ENCODE measurements at regions not wholly inside any gene's neighbourhood (a gene's known extent, or its start where the extent isn't known, plus 50 kb on each side); places are given as distances from the start of the nearest gene placed in this dataset.

DNA sequence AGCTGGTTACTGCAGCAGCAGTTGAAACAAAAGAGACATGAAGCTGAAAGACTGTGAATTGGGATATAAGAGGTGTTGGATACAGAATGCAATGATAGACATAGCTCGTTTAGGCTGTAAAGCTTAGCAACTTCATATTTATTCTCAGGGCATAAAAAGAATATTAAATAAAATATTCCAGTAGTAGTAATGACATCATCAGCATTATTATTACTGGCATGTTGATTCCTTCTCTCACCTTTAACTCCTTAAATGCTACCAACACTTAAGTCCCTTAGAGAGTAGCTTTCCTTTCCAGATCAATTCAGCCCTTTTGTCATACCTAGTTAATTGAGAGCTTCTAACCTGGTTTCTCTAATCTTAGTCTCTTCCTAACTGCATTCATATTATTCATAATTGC is 81.4 kb upstream of the STXBP5 start:
- H3K27ac ChIP-seq (ENCODE audit: poor library complexity, severe bottlenecking): no peak overlapping the region
- H3K4me3 ChIP-seq (ENCODE audit: severe bottlenecking): no peak overlapping the region
- no peaks in the 10 kb centered on the region for H3K36me3 ChIP-seq (ENCODE audit: low read depth)
- DNase-seq (ENCODE audit: low spot score) (no peak), ATAC-seq (ENCODE audit: low read depth) (no peak)
- no peaks in the 10 kb centered on the region for H3K9me3 ChIP-seq (ENCODE audit: severe bottlenecking)
- peaks cover 8% of the 10 kb centered on the region for H3K4me1 ChIP-seq (ENCODE audit: insufficient read depth, poor library complexity, severe bottlenecking)
- H3K27me3 ChIP-seq (ENCODE audit: insufficient read depth, poor library complexity, severe bottlenecking): no peaks in the 10 kb centered on the region
- TF ChIP-seq, protein P1, sequence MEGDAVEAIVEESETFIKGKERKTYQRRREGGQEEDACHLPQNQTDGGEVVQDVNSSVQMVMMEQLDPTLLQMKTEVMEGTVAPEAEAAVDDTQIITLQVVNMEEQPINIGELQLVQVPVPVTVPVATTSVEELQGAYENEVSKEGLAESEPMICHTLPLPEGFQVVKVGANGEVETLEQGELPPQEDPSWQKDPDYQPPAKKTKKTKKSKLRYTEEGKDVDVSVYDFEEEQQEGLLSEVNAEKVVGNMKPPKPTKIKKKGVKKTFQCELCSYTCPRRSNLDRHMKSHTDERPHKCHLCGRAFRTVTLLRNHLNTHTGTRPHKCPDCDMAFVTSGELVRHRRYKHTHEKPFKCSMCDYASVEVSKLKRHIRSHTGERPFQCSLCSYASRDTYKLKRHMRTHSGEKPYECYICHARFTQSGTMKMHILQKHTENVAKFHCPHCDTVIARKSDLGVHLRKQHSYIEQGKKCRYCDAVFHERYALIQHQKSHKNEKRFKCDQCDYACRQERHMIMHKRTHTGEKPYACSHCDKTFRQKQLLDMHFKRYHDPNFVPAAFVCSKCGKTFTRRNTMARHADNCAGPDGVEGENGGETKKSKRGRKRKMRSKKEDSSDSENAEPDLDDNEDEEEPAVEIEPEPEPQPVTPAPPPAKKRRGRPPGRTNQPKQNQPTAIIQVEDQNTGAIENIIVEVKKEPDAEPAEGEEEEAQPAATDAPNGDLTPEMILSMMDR (IDR thresholded peaks at IDR 0.05; ENCODE audit: poor library complexity, severe bottlenecking): no peak

DNA sequence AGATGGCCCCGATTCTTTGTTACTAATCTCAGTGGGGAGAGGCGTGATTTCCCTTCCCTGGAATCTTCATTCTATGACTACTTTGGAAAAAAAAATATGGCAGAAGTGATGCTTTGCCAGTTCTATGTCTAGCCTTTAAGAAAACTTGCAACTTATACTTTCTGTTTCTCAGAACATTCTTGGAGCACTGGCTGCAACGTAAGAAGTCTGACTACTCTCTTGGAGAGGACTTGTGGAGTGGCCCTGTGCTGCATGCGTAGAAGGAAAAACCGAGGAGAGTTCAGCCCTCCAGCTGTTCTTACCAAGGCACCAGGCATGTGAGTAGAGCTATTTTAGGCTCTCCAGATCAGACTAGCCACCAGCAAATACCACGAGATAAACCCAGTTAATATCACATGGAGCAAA is 77.6 kb upstream of the STXBP5 start:
- no peak overlapping the region for H3K27ac ChIP-seq (ENCODE audit: poor library complexity, severe bottlenecking)
- DNase-seq (ENCODE audit: low spot score): no peak
- H3K27me3 ChIP-seq (ENCODE audit: insufficient read depth, poor library complexity, severe bottlenecking): no peaks in the 10 kb centered on the region
- peaks cover 10% of the 10 kb centered on the region for H3K4me1 ChIP-seq (ENCODE audit: insufficient read depth, poor library complexity, severe bottlenecking)
- H3K9me3 ChIP-seq (ENCODE audit: severe bottlenecking): no peaks in the 10 kb centered on the region
- TF ChIP-seq, protein P1 (IDR thresholded peaks at IDR 0.05; ENCODE audit: poor library complexity, severe bottlenecking): no peak
- no peaks in the 10 kb centered on the region for H3K36me3 ChIP-seq (ENCODE audit: low read depth)
- H3K4me3 ChIP-seq (ENCODE audit: severe bottlenecking): no peak overlapping the region
- ATAC-seq (ENCODE audit: low read depth): no peak

DNA sequence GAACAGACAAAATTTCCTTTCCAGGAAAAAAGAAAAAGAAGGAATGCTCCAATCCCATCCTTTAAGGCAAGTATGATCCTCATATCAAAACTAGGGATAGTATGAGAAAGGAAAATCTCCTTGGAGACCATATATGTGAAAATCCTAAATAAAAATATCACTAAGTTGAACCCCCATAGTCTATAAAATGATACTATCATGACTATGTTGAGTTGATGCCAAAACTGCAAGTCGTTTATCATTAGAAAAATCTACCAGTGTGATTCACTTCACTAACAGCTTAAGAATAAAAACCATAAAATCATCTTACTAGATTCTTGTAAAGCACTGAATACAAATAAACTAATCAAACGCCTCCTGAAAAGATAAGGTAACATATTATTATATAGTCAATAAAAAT is 76.6 kb upstream of the STXBP5 start:
- no peak overlapping the region for H3K4me3 ChIP-seq (ENCODE audit: severe bottlenecking)
- TF ChIP-seq, protein P1 (IDR thresholded peaks at IDR 0.05; ENCODE audit: poor library complexity, severe bottlenecking): no peak
- 0 out of 3 replicates have a peak, but pooled peaks have one; percentile 33 for ATAC-seq (ENCODE audit: low read depth)
- H3K36me3 ChIP-seq (ENCODE audit: low read depth): no peaks in the 10 kb centered on the region
- no peak overlapping the region for H3K27ac ChIP-seq (ENCODE audit: poor library complexity, severe bottlenecking)
- no peaks in the 10 kb centered on the region for H3K27me3 ChIP-seq (ENCODE audit: insufficient read depth, poor library complexity, severe bottlenecking)
- H3K9me3 ChIP-seq (ENCODE audit: severe bottlenecking): no peaks in the 10 kb centered on the region
- no peak for DNase-seq (ENCODE audit: low spot score)
- H3K4me1 ChIP-seq (ENCODE audit: insufficient read depth, poor library complexity, severe bottlenecking): peaks cover 14% of the 10 kb centered on the region

DNA sequence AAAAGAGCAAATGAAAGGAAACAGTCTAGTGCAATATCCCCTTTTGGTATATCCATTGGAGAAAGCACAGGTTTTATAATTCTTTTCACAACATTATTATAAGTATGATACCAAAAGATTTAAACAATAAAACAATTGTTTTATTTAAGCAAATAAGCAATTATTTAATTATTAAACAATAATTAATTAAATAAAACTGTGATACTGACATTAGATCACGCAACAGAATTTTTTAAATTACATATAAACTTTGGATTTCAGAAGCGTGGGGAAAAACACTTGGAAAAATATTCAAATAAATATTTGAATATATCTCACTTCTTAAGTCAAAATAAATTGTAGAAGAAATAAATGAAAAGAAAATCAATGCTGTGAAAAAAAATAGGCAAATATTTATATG is 76.2 kb upstream of the STXBP5 start:
- Histone ChIP-seq H3K36me3 (ENCODE audit: low read depth) (no peaks in the 10 kb centered on the region), H3K4me1 (ENCODE audit: insufficient read depth, poor library complexity, severe bottlenecking) (peaks cover 14% of the 10 kb centered on the region), H3K27me3 (ENCODE audit: insufficient read depth, poor library complexity, severe bottlenecking) (no peaks in the 10 kb centered on the region), H3K9me3 (ENCODE audit: severe bottlenecking) (no peaks in the 10 kb centered on the region), H3K27ac (ENCODE audit: poor library complexity, severe bottlenecking) (no peak overlapping the region), H3K4me3 (ENCODE audit: severe bottlenecking) (no peak overlapping the region)
- DNase-seq (ENCODE audit: low spot score) (no peak), ATAC-seq (ENCODE audit: low read depth) (no peak)
- TF ChIP-seq, protein P1 (IDR thresholded peaks at IDR 0.05; ENCODE audit: poor library complexity, severe bottlenecking): no peak

DNA sequence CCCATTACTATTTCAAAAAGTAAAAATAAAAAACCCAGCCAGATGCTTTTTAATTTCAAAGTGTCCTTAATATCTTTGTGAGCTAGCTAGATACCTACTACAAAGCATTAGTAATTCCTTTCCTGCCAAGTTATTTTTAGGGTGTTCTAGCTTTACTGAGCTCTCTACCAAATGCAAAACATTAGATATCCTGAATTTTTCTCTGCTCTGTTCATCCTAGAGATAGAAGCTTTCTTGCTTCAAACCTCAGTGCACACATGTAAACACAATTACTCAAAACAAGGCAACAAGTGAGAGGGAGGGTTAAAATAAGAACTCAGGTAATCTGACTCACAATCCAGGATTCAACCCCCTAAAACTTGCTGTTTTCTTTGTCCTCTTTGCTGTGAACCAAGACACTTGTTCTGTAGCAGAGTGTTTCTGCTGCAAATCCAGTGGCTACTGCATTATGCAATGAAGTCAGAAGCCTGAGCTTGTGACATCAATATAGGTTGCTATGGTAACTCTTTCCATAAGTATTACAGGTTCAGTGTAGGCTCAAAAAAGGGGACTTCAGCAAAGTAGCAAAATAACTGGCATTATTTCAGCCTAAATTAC is 72.6 kb upstream of the STXBP5 start:
- no peak overlapping the region for H3K27ac ChIP-seq (ENCODE audit: poor library complexity, severe bottlenecking)
- ATAC-seq (ENCODE audit: low read depth) (no peak), DNase-seq (ENCODE audit: low spot score) (no peak)
- H3K36me3 ChIP-seq (ENCODE audit: low read depth): no peaks in the 10 kb centered on the region
- peaks cover 29% of the 10 kb centered on the region for H3K4me1 ChIP-seq (ENCODE audit: insufficient read depth, poor library complexity, severe bottlenecking)
- H3K27me3 ChIP-seq (ENCODE audit: insufficient read depth, poor library complexity, severe bottlenecking): no peaks in the 10 kb centered on the region
- H3K9me3 ChIP-seq (ENCODE audit: severe bottlenecking): no peaks in the 10 kb centered on the region
- TF ChIP-seq, protein P1 (IDR thresholded peaks at IDR 0.05; ENCODE audit: poor library complexity, severe bottlenecking): no peak
- no peak overlapping the region for H3K4me3 ChIP-seq (ENCODE audit: severe bottlenecking)

Data from RWPE2 (cell line).